Right renal cortex interstitium (tissue), 3 donors: ENCODE measurements at regions not wholly inside any gene's neighbourhood (a gene's known extent, or its start where the extent isn't known, plus 50 kb on each side); places are given as distances from the start of the nearest gene placed in this dataset.
A peak's percentile ranks its signal among the peaks of the same experiment; 100 is the strongest.

Experiments
- DNase-seq, 3 donors: peaks; one replicate each; pipeline ENCODE4 v3.0.0-alpha.2; 2013; ENCODE audit warnings: low read depth in 3 of 3, low spot score in 2 of 3

DNA sequence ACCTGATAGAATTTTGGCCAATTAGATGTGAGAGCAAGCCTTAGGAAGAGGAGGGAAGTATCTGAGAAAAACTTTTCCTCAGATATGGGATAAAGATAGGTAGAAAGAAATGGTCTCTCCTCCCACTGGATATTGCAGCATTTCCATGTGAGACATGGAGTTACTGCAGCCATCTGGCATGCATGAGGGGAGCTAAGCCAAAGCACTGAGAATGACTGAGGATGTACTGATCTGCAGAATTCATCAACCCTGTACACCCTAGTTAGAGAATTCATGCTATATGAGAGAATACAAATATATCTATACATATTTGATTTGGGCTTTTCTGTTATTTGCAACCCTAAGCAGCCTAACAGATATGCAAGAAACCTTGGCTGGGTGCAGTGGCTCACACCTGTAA lies 52.5 kb upstream of the RPL34 start:
- no peak for DNase-seq

DNA sequence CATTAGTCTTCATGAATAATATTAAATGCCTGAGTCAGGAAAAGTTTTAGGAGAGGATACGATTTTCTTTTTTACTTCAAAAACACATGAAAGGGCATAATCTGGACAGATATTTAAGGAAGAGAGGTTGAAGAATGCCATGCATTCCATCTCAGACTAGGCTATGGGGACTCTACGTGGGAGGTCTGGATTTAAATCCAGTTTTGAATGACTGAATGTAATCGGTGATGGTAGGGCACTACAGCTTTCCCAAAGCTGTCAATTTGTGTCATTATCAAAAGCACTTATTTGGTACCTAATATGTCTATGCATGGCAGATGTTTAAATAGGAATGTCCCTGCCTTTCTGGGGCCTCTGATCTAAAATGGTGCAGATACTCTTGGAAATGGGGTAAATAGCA lies 59.3 kb upstream of the RPL34 start:
- DNase-seq: no peak

DNA sequence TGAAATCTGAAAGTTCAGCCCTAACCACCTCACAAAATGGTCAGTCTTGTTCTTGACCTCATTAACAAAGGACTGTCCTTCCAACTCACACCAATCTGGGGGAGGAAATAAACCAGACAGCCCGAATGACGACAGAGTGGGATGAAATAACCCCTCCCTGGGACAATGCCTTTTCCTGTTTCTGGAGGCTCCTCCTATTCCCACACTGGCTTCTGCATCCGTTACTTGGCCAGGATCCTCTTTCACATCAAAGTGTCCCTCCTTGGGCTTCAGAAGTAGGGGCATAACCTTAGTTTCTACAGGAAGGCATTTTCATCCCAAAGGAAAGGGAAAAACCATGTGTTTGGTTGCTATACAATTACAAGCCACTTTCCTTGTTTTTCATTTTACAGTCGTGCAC lies 59.8 kb upstream of the RPL34 start:
- peak in 2 of 3 donors; percentile 26 to 41 for DNase-seq

DNA sequence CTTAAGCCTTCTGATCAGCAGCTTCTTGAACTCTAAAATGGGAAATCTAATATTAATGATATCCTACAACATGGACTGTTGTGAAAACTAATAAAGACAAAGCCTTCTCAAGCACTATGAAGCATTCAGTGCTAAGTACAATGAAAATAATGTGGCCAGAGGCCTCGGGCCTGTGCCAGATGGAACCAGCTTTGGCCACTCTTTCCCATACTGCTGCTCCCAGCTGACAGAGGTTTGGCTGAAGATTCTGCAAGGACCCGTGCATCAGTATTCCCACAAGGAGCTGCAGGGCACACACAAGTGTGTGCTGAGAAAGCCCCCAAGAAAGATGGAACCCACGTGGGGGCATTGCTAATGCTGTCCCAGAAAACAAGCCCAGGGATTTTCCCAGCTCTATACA lies 60.5 kb upstream of the RPL34 start:
- no peak for DNase-seq

DNA sequence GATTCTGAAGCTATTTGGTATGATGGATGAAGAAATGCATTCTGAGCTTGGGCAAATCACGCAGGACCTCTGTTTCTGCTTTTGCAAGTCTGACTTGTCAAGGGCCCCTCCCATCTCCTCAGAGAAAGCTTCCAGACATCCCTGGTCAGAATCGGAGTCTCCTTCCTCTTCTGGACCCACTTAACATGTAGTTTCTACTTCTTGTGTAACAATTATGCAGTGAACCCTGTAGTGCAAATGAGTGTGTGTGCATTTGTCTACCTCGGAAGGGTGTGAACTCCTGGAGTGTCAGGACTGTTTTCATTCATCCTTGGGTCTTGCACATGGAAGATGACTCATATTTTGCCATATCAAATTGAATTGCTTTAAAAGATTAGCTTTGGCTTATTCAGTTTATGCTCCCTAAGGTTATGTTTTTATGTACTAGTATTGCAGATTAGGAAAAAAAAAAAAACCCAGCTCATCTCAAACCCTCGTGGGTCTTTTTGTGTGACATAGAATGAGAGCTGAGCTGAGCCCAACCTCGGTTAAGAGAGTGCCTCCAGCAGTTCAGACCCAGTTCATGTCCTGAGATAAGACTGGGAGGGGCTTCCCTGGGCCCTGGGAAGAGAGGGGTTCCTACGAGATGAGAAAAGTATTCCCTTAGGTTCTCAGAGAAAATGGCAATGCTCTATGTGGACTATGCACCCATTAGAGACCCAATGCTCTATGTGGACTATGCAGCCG lies 61.1 kb upstream of the RPL34 start:
- no peak for DNase-seq

DNA sequence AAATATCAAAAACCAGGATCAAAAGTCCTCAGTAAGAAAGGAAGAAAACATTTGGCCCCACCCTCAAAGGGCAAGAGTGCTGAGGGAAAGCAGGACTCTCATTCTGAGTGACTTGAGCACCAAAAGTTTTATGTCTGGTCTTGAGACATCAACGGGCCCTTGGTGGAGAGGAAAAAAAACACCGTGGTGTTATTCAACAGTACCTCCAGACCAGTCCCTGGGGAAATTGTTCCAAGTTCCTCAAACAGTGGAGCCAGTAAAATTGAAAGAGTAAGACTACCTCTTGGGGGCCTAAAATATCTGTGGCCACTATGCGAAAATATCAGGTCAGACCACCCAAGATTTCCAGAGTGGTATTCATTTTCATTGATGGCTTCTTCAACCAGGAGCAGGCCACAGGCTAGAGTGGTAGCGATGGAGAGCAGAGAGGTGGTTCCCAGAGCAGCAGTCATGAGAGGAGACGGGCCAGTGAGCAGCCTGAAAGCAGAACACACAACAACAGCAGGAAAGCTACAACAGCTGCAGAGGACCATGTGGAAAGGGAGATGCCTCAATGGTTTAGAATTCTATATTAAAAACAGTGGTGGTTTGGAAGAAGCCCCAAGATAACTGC lies 63.7 kb upstream of the RPL34 start:
- DNase-seq: no peak

DNA sequence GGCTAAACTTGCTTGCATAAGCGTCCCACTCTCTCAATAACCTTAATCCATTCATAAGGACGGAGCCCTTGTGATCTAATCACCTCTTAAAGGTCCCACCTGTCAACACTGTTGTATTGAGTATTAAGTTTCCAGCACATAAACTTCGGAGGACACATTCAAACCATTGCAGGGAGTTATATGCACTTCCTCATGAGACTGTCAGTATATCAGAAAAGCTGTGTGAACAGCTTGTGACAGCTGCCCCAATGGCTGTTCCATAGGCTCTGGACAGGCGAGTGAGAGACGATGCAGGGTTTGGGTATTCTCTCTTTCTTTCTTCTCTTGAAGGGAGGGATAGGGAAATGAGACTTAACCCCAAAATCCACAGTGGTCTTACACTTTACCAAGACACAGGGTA lies 64.2 kb upstream of the RPL34 start:
- DNase-seq: no peak

DNA sequence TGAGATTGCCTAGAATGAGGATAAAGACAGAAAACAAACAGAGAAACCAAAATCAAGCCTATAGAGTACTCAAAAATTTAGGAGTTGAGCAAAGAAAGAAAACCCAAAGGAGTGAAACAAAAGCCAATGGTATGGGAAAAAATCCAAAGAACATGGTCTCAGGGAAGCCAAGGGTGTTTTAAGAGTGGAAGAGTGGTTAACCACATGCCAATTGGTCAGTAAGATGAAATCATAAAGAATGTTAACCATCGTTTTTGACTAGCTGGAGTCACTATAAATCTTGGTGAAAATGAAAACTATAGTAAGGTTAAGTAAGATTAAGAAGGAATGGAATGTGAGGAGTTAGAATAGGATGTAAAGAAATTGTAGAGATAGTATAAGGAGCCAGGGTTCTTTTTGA lies 64.7 kb upstream of the RPL34 start:
- DNase-seq: no peak

DNA sequence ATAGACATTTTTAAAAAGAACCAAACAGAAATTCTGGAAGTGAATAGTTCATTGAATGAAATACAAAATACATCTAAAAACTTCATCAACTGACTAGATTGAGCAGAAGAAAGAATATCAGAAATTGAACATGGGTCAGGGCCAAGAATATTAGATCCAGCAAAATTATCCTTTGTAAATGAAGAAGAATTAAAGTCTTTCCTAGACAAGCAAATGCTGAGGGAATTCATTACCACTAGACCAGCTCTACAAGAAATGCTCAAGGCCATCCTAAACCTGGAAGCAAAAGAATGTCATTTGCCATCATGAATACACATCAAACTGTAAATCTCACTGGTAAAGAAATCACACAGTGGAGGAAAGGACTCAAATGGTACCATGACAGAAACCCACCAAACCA lies 72.7 kb upstream of the RPL34 start:
- no peak for DNase-seq

DNA sequence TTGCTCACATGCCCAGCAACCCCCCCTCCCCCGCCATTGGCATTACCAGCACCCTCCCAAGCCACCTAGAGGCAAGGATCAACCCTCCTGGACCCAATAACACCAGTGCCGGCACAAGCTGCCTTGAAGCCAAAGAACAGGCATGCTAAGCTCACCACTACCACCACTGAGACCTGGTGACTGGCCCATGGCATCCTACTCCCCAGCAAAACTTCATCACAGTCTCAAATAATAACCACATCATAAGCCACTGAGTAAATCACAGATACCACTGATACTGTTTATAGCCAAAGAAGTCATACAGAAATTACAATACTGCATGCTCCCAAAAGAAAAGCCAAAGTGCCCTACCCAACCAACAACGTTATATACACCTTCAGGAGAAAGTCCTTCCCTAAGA lies 73.6 kb upstream of the RPL34 start:
- DNase-seq: no peak

DNA sequence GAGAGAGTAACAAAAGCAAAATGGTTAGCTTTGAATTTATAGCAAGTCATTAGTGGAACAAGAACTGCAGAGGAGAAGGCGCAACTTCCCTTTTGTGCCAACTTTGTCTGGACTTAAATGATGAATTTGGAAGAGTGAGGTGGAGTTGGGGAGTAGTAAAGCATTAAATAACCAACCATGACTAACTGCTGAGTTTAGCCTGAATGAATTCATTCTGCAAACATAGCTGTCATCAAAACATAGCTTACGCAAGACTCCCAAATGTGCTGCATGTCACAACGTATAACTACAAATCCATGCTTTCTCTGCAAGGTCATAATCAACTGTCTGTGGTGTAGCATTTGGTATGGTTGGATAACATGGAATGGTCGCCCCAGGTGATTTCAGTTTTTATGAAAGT lies 75.9 kb upstream of the RPL34 start:
- DNase-seq: no peak

DNA sequence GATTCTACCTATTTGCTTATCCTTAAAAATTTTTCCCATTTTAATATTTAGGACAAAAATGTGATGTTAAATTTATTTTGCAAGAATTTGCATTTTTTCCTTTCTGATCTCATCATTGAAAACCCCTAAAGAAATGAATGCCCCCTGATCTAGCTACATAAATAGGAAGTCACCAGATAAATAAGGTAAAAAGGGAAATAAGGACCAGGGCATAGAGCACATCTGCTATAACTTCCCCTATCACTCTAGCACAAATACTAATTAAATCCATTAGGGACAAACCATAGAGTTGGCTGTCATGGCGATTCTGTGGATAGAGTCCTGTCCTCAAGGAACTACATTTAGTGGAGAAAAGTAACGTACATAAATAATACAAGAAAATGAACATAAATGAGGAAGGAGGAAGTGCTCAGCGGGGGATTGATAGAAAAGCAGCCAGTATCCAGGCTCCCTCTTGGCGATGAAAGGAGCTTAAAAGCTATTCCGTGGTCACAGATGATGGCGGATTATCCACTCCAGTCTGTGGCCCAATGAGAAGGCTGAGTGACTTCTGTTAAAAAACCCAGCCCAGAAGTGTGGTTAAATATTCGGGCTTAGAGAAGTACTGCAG lies 76.9 kb upstream of the RPL34 start:
- DNase-seq: no peak

DNA sequence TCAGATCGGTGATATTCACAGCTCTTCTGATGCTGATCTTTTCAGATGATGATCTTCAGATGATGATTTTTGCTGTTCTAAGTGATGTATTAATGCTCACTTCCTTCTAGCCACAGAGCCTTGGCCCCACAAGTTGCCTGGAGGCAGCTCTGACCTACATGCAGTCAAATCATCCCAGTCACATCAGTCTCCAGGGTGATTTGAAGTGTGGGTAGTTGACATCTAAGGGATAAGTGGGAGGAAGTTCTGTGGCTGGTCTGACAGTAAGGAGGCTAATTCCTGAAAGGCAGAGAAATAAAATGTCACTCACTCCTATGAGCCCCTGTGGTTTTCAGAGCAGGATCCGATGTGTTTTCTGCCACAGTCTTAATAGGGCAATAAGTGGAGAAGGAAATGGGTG lies 79.8 kb upstream of the RPL34 start:
- DNase-seq: no peak

DNA sequence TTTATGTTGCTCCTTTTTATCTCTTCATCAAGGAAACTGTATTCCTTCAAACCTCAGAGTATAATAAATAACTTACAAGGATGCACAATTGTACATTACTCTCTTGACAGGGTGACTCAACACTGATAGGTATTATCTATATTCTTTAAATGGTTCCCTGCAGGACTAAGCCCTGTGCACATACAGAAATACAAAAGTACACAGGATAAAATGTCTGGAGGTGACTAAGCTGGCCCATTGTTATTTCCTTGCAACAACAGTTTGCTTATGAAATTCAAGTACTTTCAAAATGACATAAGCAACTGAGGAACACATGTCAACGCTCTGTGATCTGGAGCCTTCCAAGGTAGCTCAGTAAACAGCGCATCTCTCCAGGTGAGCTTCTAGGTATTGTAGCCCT lies 83.8 kb upstream of the RPL34 start:
- no peak for DNase-seq

DNA sequence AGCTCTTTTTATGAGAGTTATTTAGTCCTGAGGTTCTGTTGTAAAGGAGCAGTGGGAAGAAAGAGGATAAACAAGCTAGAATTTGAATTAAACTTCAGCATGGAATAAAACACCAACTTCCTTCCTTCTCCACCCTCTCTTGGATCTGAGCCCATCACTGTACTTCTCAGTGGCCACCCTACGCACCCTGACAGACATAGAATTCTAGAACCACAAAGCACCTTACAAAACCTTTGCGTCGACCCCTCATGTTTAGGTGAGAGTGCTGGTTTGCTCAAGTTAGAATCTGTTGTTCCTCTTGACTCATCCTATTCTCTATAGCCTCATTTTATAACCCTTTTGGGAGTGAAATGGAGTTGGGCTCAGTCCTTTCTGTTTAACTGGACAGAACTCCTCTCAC lies 84.6 kb upstream of the RPL34 start:
- DNase-seq: no peak

DNA sequence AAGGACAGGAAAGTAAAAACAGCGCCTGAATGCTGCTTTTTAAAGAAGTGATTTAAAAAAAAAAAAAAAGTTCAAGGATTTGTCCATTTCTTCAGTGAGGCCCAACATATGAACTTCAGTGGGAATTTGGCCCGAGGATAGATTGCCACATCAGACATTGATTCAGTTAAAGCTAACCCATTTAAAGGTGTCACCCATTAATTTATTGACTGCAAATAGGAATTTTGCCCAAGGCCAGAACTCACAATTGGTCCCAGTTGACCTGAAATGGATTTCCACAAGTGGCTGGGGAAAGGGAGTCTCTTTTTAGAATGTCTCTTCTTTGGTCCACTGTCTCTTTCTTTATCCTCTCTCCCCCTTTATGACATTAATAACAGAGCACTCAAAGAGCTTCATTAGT lies 86.5 kb upstream of the RPL34 start:
- DNase-seq: no peak

DNA sequence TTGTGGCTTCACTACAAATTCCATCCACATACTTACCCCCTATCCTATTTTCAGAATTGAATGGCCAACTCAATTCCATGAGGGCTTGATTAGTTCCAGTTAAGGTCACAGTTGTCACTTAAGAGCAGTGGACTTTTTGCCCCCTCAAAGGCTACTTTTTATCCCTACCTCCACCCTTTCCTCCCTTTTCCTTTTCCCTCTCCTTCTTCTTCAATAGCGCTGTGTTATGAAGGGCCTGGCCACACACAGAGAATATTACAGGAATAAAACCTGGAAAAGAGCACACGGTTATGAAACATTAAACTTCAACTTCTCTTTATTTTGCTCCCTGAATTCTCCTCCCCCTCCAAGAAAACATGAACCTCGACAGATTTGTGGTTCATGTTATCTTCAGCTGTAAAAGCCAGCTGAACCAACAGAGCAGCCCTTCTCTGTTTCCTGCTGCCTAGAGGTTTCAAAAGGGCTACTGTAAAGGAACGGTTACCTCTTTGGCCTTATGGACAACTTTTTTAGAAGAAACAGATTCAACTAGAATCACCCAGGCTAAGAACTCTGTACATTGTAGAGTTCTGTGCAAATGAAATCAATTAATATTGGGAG lies 87.0 kb upstream of the RPL34 start:
- DNase-seq: peak in 1 of 3 donors; percentile 23

DNA sequence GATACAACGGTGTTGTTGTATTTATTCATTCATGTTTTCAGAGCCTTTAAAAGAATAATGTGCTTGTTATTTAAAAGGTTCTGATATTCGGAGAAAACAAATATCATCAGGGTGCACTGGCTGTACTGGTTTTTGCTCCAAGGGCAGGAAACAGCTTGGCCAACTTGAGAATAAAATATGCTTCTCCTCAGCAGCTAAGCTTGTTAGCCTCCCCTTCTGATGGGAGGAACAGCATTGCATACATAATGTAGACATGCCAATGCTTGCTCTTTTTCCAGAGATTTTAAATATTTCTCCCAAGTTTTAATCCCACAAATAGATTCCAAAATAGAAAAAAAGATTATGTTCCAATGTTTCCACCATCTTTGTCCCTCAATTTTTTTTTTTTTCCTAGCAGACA lies 87.6 kb upstream of the RPL34 start:
- DNase-seq: no peak

DNA sequence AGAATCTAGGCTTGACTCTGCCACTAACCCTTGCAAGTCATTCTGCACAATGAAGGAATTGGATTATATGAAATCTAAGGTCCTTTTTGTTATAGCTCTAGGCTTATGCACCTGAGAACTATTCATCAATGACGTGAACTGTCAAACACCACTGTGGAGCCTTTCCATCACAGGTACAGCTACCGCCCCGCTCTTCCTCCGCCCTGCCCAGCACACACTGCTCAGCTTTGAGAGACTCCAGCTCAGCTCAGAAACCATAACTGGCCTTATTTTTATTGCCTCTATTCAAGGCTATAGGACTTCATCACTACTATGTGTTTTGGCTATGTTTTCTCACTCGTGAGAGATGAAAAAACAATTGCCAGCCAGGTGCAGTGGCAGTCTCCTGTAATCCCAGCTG lies 88.2 kb upstream of the RPL34 start:
- no peak for DNase-seq

DNA sequence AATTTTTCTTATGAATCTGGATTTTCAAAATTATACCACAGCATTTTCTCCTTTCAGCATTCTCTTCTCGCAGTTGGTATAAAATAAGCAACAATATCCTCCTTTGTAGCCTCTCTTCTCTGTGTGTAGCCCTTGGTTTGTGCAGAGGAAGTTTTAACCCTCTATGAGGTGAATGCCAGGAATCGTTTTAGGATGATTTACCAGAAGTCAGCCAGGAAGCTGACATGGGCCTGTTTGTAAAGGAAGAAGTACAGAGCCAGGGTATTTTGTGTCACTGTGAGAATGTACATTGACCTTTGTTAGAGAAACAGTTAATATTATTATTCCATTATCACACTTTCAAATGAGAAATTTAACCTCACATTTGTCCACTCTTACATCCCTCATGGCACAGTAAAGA lies 88.9 kb upstream of the RPL34 start:
- no peak for DNase-seq

DNA sequence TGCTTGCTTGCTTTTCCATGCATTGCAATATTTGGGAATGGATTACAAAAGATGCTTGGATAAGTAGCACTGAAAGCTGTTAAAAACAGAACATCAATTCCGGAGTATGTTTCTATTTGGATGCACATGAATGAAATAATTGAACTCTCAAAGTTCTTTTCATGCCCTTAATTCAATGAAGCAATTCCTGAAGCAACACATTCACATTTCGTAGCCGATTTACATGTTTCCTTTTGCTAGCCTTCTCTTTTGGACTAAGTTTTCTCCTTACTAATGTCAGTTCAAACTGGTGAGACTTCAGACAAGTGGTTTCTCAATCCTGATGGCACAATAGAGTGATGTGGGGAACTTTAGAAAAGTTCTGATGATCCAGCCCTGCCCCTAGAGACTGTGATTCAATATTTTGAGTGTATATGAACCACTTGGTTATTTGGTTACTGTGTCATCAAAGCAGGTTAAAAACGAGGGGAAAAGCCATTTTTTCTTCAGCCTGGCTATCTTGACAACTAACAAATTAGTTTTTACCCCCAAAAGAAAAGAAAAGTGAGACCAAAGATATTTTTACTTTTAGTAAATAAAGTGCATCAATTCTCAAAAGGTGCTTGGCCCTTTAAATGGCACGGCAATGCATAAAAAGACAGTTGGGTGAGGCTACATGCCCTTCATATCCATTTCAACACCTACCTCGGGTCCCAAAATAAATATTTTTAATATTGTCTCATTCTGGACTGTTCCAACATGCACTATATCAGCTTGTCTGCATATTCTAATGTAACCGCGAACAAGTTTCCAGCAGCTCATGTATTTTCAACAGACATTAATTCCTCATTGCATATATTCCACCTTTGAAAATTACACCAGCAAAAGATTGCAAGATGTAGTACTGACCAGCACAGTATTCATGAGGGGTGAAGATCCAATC lies 90.1 kb upstream of the RPL34 start:
- DNase-seq: no peak
